Stimulated activated CD4-positive, alpha-beta T cell treated with anti-CD3 and anti-CD28 coated beads, Interleukin-1b, Interleukin-23, amount 100 ng/mL, for 1 hour (primary cell): ENCODE measurements at regions not wholly inside any gene's neighbourhood (a gene's known extent, or its start where the extent isn't known, plus 50 kb on each side); places are given as distances from the start of the nearest gene placed in this dataset.

ENCODE experiments used
- DNase-seq, 2 donors: peaks; one replicate each; pipeline ENCODE4 v3.0.0-alpha.2; 2020; ENCODE audit warnings: low read depth in 2 of 2

- no peak for DNase-seq
Observed at GRCh38 chr12:4134448-4135263, 138.9 kb upstream of the CCND2 start.

DNA sequence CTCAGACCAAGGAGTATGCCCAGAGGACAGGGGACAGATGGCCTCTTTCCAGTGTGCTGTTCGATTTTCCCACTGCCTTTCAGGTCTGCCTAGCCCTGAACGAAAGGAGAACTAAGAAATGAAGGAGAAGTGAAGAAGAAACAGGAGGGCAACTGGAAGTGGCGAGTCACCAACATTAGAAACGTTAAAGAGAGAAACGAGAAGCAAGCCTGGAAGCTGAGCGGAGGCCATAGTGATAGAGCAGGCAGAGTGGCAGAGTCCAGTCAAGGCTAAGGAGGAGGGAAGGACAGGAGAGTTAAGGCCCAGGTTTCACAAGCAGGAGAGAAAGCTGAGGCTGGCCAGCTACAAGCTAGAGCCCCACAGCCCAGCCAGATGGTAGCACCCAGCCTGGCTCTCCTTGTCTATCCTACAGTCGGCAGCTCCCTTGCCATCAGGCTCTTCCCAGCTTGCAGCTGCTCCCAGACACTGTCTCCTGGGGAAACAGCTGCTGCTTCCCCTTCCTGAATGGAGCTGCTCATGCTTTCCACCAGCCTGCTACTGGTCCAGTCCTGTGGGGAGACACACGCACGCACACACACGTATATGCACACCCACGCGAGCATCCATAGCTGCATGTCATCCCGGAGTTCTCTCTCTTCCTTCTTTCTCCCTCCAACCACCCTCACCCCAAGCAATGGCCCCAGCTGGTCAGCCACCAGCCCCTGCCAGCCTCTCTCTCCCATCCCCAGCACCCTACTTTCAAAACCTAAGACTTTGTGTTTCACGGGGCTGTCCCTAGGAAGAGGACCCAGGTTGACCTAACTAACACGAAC, 139.7 kb upstream of the CCND2 start:
- no peak for DNase-seq

- DNase-seq = no peak
Observed at GRCh38 chr12:4133029-4133428, 140.5 kb upstream of the CCND2 start.

DNA sequence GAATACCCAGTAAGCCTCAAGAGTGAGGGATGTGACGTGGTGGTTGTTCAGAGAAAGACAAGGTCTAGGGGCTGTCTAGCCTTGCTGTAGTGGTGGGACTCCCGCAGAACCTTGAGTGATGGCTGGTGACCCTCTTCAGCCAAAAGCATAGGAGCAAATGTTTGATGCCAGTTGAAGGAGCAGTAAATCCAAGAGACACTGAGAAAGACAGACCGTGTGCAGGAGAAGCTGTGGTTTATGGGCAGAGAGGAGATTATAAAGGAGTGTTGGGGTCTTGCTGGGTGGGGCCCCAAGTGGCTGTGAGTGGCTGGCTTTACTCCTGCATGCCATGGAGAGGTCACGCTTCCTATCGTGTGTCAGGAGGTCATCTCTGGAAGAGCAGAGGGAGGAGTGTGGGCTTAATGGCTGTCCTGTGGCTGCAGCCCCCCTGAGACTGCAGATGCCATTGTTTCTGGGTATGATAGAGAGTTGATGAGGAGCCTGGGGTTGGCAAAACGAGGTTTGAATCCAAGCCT, 152.0 kb upstream of the CCND2 start:
- no peak for DNase-seq

DNA sequence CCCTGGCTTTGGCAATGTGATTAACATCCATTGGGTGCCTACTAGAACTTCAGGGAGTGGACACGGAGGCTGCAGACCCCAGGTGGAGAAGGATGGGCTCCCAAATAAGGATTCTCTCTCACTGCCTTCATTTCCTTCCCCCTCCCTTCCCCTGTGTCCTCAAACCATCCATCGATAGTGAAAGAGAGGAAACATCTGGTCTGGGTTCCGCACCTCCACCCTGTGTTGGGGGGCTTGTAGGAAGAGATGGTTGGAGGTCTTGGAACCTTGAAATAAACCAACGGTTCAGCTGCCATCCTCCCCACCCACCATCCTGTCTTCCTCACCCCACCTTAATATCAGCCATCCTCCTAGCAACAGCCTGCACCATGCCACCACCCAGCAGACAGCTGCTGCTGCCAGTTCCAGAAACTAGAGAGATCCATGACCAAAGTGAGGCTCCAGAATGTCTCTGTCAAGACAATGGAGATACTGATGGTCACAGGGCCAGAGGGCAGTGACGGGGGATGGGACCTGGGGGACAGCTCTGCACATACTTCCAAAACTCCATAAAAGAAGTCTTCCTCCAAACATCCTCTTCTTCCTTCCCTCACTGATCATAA, 153.1 kb upstream of the CCND2 start:
- DNase-seq = no peak

DNA sequence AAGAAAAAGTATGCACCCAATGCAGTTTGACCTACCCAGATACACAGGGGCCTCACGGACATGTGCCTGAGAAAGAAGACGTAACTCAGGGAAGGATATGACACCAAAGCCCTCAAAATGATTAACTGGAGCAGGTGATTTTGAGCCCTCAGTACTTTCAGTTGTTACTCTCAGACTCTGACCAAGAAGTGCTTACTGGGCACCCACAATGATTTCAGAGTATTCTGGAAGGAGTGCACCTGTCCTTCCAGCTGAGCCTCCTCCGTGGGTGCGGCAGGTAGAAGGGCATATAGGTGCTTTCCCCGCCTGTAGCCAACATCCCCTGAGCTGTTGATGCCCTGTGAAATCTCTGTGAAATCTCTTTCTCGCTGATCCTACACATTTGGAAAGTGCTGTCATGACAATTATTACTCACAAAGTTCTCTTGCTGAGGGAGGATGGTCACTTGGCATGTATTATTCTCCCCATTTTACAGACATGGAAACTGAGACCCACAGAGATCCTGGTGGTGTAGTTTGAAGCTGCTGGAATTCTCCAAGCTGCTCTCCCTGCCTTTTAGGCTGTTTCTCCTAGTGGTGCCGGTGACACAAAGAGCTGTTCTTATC, 154.3 kb upstream of the CCND2 start:
- no peak for DNase-seq

- no peak for DNase-seq
Observed at GRCh38 chr12:4118601-4119156, 154.9 kb upstream of the CCND2 start.

DNA sequence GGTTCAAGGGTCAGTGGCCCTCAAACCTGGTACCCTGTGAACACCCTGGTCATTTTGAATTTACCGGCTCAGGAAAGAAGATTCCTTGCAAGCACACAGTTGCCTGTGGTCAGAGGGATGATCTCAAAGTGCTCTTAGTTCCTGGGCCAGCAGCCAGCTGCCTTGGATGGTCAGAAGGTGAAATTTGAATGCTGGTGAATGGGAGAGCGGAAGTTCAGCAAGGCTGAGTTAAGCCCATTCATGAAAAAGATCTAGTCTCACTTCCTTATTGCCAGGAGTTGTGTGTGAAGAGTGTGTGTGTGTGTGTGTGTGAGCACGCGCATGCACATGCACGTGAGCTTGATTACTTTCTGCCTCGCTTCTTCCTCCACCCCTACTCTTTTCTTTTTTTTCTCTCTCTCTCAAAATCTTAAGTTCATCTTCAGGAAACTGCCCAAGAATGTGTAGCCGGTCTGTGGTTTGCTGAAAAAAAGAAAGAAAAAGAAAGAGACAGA, 155.5 kb upstream of the CCND2 start:
- DNase-seq = no peak

- DNase-seq = no peak
Observed at GRCh38 chr12:4117386-4118016, 156.1 kb upstream of the CCND2 start.

DNA sequence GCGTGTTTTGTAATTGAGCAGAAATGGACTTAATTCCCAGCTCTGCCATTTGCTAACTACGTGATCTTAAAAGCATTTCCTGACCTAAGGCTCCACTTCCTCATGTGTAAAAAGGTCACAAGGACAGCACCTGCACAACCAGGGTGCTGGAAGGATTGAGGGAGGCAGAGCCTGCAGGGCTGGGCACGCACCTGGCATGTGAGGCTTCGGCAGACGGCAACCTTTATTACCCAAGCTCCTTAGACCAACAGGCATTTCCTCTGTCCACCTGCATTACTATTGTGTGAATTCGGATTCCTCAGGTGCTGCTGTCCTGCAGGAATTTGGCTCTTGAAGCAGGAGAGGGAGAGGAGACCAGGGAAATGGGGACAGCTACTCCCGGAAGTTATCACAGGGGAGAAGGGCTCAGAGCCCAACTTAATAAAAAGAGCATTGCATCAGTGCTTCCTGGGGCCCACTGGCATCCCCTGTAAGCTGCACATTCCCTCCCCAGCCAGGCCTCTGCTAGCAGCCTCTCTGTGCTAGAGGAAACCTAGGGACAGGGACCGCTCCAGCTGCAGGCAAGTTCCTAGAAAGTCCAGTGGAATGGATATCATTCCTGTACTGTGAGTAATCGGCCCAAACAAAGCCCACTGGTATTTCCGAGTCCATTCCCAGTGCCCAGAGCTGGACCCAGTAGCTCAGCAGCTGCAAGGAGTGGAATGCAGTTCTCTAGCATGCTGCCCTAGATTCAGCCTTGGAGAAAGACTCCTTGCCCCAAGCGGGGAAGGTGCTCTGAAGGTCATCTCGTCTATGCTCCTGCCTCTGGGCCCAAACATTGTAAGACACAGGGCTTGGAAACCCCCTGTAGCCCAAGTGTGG, 157.1 kb upstream of the CCND2 start:
- no peak for DNase-seq

GRCh38 chr12:4115570-4115969, 158.0 kb upstream of the CCND2 start:
- no peak for DNase-seq

DNA sequence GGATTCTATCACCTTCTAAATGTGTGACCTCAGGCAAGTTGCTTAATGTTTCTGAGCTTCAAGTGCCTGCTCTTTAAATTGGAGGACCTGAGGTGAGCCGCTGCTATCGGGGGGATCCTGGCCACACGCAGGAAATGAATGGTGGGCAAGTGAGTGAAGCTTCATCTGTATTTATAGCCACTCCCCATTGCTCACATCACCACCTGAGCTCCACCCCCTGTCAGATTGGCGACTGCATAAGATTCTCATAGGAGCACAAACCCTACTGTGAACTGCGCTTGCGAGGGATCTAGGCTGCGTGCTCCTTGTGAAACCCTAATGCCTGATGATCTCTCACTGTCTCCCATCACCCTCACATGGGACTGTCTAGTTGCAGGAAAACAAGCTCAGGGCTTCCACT, 158.6 kb upstream of the CCND2 start:
- no peak for DNase-seq

DNA sequence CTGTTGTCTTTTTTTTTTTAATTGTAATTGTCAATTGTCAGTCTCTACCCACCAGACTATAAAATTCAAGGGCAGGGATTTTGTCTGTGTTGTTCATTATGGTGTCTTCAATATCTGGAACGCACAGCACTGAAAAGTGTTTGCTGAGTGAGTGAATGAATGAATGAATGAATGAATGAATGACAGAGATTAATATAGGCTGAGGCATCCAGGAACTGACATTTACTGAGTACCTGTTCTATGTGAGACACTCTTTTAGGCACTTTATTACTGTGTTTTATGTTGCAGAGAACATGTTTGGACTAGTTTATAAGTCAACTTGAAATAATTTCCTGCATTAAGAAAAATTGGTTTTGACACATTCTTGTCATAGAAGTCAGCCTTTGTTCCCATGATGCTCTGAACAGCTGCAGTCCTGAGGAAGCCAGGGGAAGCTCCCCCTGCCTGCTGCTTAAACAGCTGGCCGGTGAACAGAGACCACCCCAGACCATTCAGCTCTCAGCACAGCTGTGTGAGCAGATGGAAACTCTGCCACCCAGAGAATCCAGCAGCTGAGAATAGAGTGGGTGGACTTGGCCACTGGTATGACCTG, 160.7 kb upstream of the CCND2 start:
- DNase-seq = no peak

- DNase-seq = no peak
Observed at GRCh38 chr12:4112290-4112689, 161.3 kb upstream of the CCND2 start.

GRCh38 chr12:4111010-4111409, 162.6 kb upstream of the CCND2 start:
- DNase-seq = no peak

- no peak for DNase-seq
Observed at GRCh38 chr12:4109826-4110225, 163.7 kb upstream of the CCND2 start.

GRCh38 chr12:4108803-4109345, 164.7 kb upstream of the CCND2 start:
- no peak for DNase-seq

- no peak for DNase-seq
Observed at GRCh38 chr12:4107911-4108697, 165.5 kb upstream of the CCND2 start.

DNA sequence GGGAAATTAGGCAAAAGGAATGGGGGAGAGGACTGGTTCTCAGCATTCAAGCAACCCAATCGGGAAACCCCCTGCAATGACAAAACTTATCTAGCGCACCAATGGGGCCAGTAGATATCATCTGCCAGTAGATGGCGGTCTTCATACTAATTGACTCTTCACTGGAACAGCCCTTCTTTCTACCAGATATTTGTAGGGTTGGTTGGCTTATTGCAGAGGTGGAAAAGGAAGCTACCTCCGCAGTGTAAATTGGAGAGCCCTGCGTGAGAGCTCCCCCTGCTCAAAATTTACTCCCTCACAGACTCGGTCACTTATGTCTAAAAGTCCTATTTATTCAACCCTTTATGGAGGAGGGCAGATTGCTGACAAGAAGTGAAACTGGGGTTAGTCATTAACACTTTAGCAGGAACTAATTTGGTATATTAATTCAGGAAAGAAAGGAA, 166.1 kb upstream of the CCND2 start:
- DNase-seq = peak in 1 of 2 donors; percentile 39
